GM23338 (cell line): ENCODE measurements at regions not wholly inside any gene's neighbourhood (a gene's known extent, or its start where the extent isn't known, plus 50 kb on each side); places are given as distances from the start of the nearest gene placed in this dataset.

Experiments used
- ATAC-seq: fragments of 200-7000 bp; cut with Tn5 transposase; 3 replicates; pipeline ENCODE4 v1.9.1; 2020
- DNase-seq: peaks from one replicate; pipeline ENCODE4 v3.0.0-alpha.2; 2015; ENCODE audit warnings: low spot score
- H2AFZ ChIP-seq: fragments of 200-600 bp; sonication (generic); 2 replicates; pipeline ENCODE4 v1.8.0; 2016; ENCODE audit warnings: antibody characterized with exemption, mild to moderate bottlenecking, moderate library complexity
- H3F3A ChIP-seq: fragments of 200-600 bp; sonication (generic); replicated peaks from 2 replicates; pipeline ENCODE4 v1.8.0; 2017; ENCODE audit warnings: antibody characterized with exemption, mixed run types, low read depth
- H3K27ac ChIP-seq: fragments of 200-600 bp; sonication (generic); 2 replicates; pipeline ENCODE4 v1.6.1; 2016; ENCODE audit warnings: low read depth
- H3K27me3 ChIP-seq: fragments of 200-600 bp; sonication (generic); 2 replicates; pipeline ENCODE4 v1.8.0; 2016; ENCODE audit warnings: mild to moderate bottlenecking, mixed run types, moderate library complexity; ENCODE audit not compliant: insufficient read depth
- H3K36me3 ChIP-seq: fragments of 200-600 bp; sonication (generic); 2 replicates; pipeline ENCODE4 v1.8.0; 2016; ENCODE audit warnings: mild to moderate bottlenecking; ENCODE audit not compliant: insufficient read depth
- H3K4me1 ChIP-seq: fragments of 200-600 bp; sonication (generic); 2 replicates; pipeline ENCODE4 v1.8.0; 2016; ENCODE audit warnings: mild to moderate bottlenecking, moderate library complexity; ENCODE audit not compliant: insufficient read depth
- H3K4me2 ChIP-seq: fragments of 200-600 bp; sonication (generic); 2 replicates; pipeline ENCODE4 v1.7.1; 2017; ENCODE audit warnings: mixed run types
- H3K4me3 ChIP-seq: fragments of 200-600 bp; sonication (generic); 2 replicates; pipeline ENCODE4 v1.6.1; 2016; ENCODE audit warnings: mixed run types
- H3K79me2 ChIP-seq: fragments of 200-600 bp; sonication (generic); replicated peaks from 2 replicates; pipeline ENCODE4 v1.8.0; 2017; ENCODE audit warnings: mild to moderate bottlenecking; ENCODE audit not compliant: insufficient read depth
- H3K9me2 ChIP-seq: fragments of 200-600 bp; sonication (generic); 2 replicates; pipeline ENCODE4 v1.8.0; 2017; ENCODE audit not compliant: insufficient read depth
- H4K20me1 ChIP-seq: fragments of 200-600 bp; sonication (generic); replicated peaks from 2 replicates; pipeline ENCODE4 v1.8.0; 2017; ENCODE audit warnings: mild to moderate bottlenecking; ENCODE audit not compliant: insufficient read depth
- H3K27ac Mint-ChIP-seq: 2 replicates; pipeline ENCODE4 v1.8.0; 2020; ENCODE audit warnings: inconsistent platforms, mild to moderate bottlenecking, moderate library complexity, mixed read lengths
- H3K27me3 Mint-ChIP-seq: 3 replicates; pipeline ENCODE4 v1.8.0; 2022; ENCODE audit warnings: low read depth, mild to moderate bottlenecking, moderate library complexity, mixed read lengths, inconsistent platforms; ENCODE audit not compliant: insufficient read depth, poor library complexity
- H3K36me3 Mint-ChIP-seq: 3 replicates; pipeline ENCODE4 v1.8.0; 2021; ENCODE audit warnings: low read depth, mild to moderate bottlenecking, inconsistent platforms, moderate library complexity, mixed read lengths
- H3K4me1 Mint-ChIP-seq: 3 replicates; pipeline ENCODE4 v1.8.0; 2020; ENCODE audit warnings: mild to moderate bottlenecking, inconsistent platforms, mixed read lengths
- H3K4me3 Mint-ChIP-seq: 3 replicates; pipeline ENCODE4 v1.8.0; 2021; ENCODE audit warnings: moderate library complexity, mild to moderate bottlenecking, inconsistent platforms, mixed read lengths
- H3K9me3 Mint-ChIP-seq: 3 replicates; pipeline ENCODE4 v1.8.0; 2020; ENCODE audit warnings: moderate library complexity, mild to moderate bottlenecking, inconsistent platforms, mixed read lengths
- CREB1 ChIP-seq: fragments of 250-450 bp; sonication (Bioruptor Pico); IDR thresholded peaks from 2 replicates; pipeline ENCODE4 v1.5.0; 2020; ENCODE audit warnings: low read depth, mild to moderate bottlenecking, moderate library complexity
- EZH2 ChIP-seq: fragments of 200-600 bp; sonication (generic); IDR thresholded peaks from one replicate; pipeline ENCODE4 v1.8.0; 2017; ENCODE audit warnings: antibody characterized with exemption, mild to moderate bottlenecking, low read depth; ENCODE audit not compliant: unreplicated experiment
- JUNB ChIP-seq: IDR thresholded peaks from one replicate; pipeline ENCODE4 v1.6.1; 2016; ENCODE audit warnings: antibody characterized with exemption; ENCODE audit not compliant: unreplicated experiment
- NANOG ChIP-seq: IDR thresholded peaks from 2 replicates; pipeline ENCODE4 v1.6.1; 2016; ENCODE audit warnings: antibody characterized with exemption, borderline replicate concordance
- POLR2AphosphoS5 ChIP-seq: IDR thresholded peaks from 2 replicates; pipeline ENCODE4 v1.6.1; 2016; ENCODE audit warnings: antibody characterized with exemption, low read depth
- STAT1 ChIP-seq: IDR thresholded peaks from one replicate; pipeline ENCODE4 v1.6.1; 2016; ENCODE audit warnings: antibody characterized with exemption; ENCODE audit not compliant: unreplicated experiment
- TF ChIP-seq, protein P1 (sequence below), 2 experiments: fragments of 200-600 bp in 1 of 2; sonication (generic) in 1 of 2; conservative IDR thresholded peaks; 2 replicates each; pipeline versions ENCODE4 v1.5.1 to v1.6.1; 2016 to 2017; ENCODE audit warnings: antibody characterized with exemption in 2 of 2, low read depth in 2 of 2, mild to moderate bottlenecking in 2 of 2, moderate library complexity in 1 of 2
- TF ChIP-seq, protein P2 (sequence below): IDR thresholded peaks from one replicate; pipeline ENCODE4 v1.6.1; 2018; ENCODE audit warnings: antibody characterized with exemption; ENCODE audit not compliant: unreplicated experiment
- TF ChIP-seq, protein P3 (sequence below): fragments of 250-450 bp; sonication (Bioruptor Pico); IDR thresholded peaks from 2 replicates; pipeline ENCODE4 v1.5.0; 2020; ENCODE audit warnings: mild to moderate bottlenecking, moderate library complexity

DNA sequence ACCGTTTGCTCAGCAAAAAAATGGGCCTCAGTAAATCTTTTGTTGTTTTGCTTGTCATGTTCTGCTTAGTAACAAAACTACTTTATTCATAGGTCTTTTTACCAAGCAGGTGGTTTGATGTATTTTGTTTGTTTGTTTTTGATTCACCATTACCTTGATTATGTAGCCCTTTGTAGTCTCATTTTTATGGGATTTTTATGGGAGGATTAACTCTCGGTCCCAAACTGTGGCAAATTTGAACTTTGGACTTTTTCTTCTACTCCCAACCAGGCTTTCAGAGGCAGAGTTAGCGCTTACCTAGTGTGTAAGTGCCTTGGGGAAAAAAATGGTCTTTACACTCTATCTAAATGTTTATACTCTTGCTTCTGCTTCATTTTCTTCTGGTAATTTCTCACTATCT, 276.7 kb upstream of the POU1F1 start:
- H3K4me2 ChIP-seq = no peak overlapping the region
- no peaks in the 10 kb centered on the region for H3K79me2 ChIP-seq
- no peaks in the 10 kb centered on the region for H3K4me1 ChIP-seq
- ATAC-seq = no peak
- TF ChIP-seq CREB1 (CRISPR knock-in tag) (no peak), EZH2 (no peak), NANOG (no peak), STAT1 (no peak), POLR2AphosphoS5 (no peak), JUNB (no peak)
- TF ChIP-seq, protein P1, sequence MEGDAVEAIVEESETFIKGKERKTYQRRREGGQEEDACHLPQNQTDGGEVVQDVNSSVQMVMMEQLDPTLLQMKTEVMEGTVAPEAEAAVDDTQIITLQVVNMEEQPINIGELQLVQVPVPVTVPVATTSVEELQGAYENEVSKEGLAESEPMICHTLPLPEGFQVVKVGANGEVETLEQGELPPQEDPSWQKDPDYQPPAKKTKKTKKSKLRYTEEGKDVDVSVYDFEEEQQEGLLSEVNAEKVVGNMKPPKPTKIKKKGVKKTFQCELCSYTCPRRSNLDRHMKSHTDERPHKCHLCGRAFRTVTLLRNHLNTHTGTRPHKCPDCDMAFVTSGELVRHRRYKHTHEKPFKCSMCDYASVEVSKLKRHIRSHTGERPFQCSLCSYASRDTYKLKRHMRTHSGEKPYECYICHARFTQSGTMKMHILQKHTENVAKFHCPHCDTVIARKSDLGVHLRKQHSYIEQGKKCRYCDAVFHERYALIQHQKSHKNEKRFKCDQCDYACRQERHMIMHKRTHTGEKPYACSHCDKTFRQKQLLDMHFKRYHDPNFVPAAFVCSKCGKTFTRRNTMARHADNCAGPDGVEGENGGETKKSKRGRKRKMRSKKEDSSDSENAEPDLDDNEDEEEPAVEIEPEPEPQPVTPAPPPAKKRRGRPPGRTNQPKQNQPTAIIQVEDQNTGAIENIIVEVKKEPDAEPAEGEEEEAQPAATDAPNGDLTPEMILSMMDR (conservative IDR thresholded peaks at IDR 0.05; ENCODE audit: low read depth in 2 of 2) = no peak
- TF ChIP-seq, protein P2, sequence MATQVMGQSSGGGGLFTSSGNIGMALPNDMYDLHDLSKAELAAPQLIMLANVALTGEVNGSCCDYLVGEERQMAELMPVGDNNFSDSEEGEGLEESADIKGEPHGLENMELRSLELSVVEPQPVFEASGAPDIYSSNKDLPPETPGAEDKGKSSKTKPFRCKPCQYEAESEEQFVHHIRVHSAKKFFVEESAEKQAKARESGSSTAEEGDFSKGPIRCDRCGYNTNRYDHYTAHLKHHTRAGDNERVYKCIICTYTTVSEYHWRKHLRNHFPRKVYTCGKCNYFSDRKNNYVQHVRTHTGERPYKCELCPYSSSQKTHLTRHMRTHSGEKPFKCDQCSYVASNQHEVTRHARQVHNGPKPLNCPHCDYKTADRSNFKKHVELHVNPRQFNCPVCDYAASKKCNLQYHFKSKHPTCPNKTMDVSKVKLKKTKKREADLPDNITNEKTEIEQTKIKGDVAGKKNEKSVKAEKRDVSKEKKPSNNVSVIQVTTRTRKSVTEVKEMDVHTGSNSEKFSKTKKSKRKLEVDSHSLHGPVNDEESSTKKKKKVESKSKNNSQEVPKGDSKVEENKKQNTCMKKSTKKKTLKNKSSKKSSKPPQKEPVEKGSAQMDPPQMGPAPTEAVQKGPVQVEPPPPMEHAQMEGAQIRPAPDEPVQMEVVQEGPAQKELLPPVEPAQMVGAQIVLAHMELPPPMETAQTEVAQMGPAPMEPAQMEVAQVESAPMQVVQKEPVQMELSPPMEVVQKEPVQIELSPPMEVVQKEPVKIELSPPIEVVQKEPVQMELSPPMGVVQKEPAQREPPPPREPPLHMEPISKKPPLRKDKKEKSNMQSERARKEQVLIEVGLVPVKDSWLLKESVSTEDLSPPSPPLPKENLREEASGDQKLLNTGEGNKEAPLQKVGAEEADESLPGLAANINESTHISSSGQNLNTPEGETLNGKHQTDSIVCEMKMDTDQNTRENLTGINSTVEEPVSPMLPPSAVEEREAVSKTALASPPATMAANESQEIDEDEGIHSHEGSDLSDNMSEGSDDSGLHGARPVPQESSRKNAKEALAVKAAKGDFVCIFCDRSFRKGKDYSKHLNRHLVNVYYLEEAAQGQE = no peak
- TF ChIP-seq, protein P3, sequence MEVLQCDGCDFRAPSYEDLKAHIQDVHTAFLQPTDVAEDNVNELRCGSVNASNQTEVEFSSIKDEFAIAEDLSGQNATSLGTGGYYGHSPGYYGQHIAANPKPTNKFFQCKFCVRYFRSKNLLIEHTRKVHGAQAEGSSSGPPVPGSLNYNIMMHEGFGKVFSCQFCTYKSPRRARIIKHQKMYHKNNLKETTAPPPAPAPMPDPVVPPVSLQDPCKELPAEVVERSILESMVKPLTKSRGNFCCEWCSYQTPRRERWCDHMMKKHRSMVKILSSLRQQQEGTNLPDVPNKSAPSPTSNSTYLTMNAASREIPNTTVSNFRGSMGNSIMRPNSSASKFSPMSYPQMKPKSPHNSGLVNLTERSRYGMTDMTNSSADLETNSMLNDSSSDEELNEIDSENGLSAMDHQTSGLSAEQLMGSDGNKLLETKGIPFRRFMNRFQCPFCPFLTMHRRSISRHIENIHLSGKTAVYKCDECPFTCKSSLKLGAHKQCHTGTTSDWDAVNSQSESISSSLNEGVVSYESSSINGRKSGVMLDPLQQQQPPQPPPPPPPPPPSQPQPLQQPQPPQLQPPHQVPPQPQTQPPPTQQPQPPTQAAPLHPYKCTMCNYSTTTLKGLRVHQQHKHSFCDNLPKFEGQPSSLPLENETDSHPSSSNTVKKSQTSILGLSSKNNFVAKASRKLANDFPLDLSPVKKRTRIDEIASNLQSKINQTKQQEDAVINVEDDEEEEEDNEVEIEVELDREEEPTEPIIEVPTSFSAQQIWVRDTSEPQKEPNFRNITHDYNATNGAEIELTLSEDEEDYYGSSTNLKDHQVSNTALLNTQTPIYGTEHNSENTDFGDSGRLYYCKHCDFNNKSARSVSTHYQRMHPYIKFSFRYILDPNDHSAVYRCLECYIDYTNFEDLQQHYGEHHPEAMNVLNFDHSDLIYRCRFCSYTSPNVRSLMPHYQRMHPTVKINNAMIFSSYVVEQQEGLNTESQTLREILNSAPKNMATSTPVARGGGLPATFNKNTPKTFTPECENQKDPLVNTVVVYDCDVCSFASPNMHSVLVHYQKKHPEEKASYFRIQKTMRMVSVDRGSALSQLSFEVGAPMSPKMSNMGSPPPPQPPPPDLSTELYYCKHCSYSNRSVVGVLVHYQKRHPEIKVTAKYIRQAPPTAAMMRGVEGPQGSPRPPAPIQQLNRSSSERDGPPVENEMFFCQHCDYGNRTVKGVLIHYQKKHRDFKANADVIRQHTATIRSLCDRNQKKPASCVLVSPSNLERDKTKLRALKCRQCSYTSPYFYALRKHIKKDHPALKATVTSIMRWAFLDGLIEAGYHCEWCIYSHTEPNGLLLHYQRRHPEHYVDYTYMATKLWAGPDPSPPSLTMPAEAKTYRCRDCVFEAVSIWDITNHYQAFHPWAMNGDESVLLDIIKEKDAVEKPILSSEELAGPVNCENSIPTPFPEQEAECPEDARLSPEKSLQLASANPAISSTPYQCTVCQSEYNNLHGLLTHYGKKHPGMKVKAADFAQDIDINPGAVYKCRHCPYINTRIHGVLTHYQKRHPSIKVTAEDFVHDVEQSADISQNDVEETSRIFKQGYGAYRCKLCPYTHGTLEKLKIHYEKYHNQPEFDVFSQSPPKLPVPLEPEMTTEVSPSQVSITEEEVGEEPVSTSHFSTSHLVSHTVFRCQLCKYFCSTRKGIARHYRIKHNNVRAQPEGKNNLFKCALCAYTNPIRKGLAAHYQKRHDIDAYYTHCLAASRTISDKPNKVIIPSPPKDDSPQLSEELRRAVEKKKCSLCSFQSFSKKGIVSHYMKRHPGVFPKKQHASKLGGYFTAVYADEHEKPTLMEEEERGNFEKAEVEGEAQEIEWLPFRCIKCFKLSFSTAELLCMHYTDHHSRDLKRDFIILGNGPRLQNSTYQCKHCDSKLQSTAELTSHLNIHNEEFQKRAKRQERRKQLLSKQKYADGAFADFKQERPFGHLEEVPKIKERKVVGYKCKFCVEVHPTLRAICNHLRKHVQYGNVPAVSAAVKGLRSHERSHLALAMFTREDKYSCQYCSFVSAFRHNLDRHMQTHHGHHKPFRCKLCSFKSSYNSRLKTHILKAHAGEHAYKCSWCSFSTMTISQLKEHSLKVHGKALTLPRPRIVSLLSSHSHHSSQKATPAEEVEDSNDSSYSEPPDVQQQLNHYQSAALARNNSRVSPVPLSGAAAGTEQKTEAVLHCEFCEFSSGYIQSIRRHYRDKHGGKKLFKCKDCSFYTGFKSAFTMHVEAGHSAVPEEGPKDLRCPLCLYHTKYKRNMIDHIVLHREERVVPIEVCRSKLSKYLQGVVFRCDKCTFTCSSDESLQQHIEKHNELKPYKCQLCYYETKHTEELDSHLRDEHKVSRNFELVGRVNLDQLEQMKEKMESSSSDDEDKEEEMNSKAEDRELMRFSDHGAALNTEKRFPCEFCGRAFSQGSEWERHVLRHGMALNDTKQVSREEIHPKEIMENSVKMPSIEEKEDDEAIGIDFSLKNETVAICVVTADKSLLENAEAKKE (CRISPR knock-in tag) = no peak
- Mint-ChIP-seq H3K4me1 (no peaks in the 10 kb centered on the region), H3K27me3 (no peaks in the 10 kb centered on the region), H3K9me3 (no peaks in the 10 kb centered on the region), H3K4me3 (no peak overlapping the region), H3K36me3 (no peaks in the 10 kb centered on the region), H3K27ac (no peak overlapping the region)
- no peak for DNase-seq
- H3K9me2 ChIP-seq = no peaks in the 10 kb centered on the region
- no peak overlapping the region for H2AFZ ChIP-seq
- H3K27me3 ChIP-seq = no peaks in the 10 kb centered on the region
- no peaks in the 10 kb centered on the region for H4K20me1 ChIP-seq
- no peaks in the 10 kb centered on the region for H3K36me3 ChIP-seq
- H3K4me3 ChIP-seq = no peak overlapping the region
- H3F3A ChIP-seq = no peaks in the 10 kb centered on the region
- H3K27ac ChIP-seq = no peak overlapping the region
